GM12873 (cell line): ENCODE measurements at regions not wholly inside any gene's neighbourhood (a gene's known extent, or its start where the extent isn't known, plus 50 kb on each side); places are given as distances from the start of the nearest gene placed in this dataset.

Source experiments
- TF ChIP-seq, protein P1 (sequence below): IDR thresholded peaks from 2 replicates; pipeline ENCODE4 v1.5.1; 2012; ENCODE audit warnings: low read depth, mild to moderate bottlenecking, moderate library complexity, low read length, control low read depth; ENCODE audit not compliant: insufficient read depth; ENCODE audit errors: missing control alignments

- TF ChIP-seq, protein P1, sequence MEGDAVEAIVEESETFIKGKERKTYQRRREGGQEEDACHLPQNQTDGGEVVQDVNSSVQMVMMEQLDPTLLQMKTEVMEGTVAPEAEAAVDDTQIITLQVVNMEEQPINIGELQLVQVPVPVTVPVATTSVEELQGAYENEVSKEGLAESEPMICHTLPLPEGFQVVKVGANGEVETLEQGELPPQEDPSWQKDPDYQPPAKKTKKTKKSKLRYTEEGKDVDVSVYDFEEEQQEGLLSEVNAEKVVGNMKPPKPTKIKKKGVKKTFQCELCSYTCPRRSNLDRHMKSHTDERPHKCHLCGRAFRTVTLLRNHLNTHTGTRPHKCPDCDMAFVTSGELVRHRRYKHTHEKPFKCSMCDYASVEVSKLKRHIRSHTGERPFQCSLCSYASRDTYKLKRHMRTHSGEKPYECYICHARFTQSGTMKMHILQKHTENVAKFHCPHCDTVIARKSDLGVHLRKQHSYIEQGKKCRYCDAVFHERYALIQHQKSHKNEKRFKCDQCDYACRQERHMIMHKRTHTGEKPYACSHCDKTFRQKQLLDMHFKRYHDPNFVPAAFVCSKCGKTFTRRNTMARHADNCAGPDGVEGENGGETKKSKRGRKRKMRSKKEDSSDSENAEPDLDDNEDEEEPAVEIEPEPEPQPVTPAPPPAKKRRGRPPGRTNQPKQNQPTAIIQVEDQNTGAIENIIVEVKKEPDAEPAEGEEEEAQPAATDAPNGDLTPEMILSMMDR: no peak
These were observed 230.6 kb downstream of the FNDC1 start for GRCh38 chr6:159399751-159400221.

DNA sequence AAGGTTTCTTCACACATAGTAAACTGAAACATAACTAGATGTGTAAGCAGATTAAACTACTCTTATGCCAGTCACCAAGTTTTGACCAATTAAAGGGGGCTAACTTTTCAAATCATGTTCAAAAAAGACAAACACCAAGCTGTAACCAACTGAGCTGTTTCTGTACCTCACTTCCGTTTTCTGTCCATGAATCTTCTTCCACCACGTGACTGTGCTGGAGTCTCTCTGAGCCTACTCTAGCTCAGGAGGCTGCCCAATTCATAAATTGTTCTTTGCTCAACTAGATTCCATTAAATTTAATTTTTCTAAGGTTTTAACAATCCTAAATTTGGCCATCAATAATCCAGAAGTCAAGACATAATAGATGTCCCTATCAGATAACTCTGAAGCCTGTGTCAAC is 229.4 kb downstream of the FNDC1 start:
- TF ChIP-seq, protein P1: no peak

GRCh38 chr6:159397753-159398152 is 228.6 kb downstream of the FNDC1 start:
- TF ChIP-seq, protein P1: no peak

DNA sequence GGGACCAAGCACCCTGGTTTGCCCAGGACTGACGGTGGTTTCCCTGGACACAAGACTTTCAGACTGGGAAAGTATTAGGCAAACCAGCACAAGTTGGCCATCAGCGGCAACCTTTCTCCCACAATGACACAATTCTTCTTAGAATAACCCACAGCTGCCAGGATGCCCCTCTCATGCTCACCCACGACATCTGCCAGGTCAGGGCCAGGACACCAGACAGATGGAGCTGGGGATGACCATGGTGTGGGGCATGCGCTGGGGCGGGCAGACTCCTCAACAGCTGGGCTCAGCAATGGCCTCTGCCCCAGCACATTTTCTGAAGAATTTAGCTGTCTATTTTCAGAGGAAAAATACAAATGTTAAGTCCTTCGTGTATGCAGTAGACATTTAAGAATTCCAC is 226.4 kb downstream of the FNDC1 start:
- TF ChIP-seq, protein P1: no peak

- TF ChIP-seq, protein P1: no peak
These were observed 221.2 kb downstream of the FNDC1 start for GRCh38 chr6:159390381-159390780.

- TF ChIP-seq, protein P1: no peak
These were observed 220.5 kb downstream of the FNDC1 start for GRCh38 chr6:159389695-159390094.

DNA sequence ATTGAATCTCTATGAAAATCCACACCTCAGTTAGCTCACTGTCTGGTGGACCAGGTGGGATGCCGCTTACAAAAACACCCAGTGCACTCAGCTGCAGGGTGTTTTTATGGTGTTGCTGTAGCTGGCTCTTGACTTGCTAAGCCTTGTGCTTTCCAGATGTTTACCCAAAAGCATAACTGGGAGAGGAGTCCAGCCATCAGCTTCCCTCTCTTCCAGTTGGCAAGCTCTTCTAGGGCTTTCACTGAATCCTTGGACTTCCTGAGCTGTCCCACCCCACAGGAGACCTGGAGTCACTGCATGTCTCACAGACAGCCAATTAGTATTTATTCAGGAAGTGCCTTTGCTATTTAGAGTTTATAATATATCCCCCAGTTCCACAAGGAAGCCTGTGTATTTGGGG is 210.9 kb downstream of the FNDC1 start:
- TF ChIP-seq, protein P1: no peak
